OCI-LY7 (cell line): ENCODE measurements at regions not wholly inside any gene's neighbourhood (a gene's known extent, or its start where the extent isn't known, plus 50 kb on each side); places are given as distances from the start of the nearest gene placed in this dataset.

Source experiments
- EZH2phosphoT487 ChIP-seq: fragments of 200-600 bp; sonication (generic); IDR thresholded peaks from 2 replicates; pipeline ENCODE4 v1.6.1; 2018; ENCODE audit warnings: low read depth, borderline replicate concordance, mild to moderate bottlenecking, mixed run types, antibody characterized with exemption, low read length, moderate library complexity, mixed read lengths
- TF ChIP-seq, protein P1 (sequence below): fragments of 200-600 bp; sonication (generic); conservative IDR thresholded peaks from 2 replicates; pipeline ENCODE4 v1.5.1; 2014; ENCODE audit warnings: mild to moderate bottlenecking, antibody characterized with exemption, low read length, moderate library complexity, mixed read lengths

DNA sequence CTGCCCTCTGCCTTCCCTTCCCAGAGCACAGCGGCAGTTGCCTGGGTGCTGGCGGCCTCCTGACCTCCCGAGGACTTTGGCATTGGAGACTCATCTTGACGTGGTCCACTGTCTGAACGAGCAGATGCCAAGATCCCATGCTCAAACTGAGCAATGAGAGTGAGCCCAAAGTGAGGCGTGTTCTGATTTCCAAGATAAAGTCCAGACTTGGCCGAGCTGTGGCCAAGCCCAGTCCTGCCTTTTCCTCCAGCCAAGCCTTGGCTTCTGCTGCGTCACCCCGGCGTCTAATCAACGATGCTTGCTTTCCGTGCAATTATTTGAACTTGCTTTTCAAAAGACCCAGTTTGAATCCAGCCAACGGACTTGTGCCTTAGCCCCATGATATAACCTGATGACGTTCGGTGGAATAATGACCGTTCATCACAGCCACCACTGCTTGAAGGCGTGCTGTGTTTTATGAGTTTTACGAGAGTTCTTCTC is 179.2 kb downstream of the IRF8 start:
- TF ChIP-seq, protein P1, sequence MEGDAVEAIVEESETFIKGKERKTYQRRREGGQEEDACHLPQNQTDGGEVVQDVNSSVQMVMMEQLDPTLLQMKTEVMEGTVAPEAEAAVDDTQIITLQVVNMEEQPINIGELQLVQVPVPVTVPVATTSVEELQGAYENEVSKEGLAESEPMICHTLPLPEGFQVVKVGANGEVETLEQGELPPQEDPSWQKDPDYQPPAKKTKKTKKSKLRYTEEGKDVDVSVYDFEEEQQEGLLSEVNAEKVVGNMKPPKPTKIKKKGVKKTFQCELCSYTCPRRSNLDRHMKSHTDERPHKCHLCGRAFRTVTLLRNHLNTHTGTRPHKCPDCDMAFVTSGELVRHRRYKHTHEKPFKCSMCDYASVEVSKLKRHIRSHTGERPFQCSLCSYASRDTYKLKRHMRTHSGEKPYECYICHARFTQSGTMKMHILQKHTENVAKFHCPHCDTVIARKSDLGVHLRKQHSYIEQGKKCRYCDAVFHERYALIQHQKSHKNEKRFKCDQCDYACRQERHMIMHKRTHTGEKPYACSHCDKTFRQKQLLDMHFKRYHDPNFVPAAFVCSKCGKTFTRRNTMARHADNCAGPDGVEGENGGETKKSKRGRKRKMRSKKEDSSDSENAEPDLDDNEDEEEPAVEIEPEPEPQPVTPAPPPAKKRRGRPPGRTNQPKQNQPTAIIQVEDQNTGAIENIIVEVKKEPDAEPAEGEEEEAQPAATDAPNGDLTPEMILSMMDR, result no peak
- TF ChIP-seq EZH2phosphoT487, result no peak
